ENCODE measurements at regions not wholly inside any gene's neighbourhood (a gene's known extent, or its start where the extent isn't known, plus 50 kb on each side); places are given as distances from the start of the nearest gene placed in this dataset.

- ChIA-PET POLR2A (no interaction called here), CTCF (no interaction called here)
- no peak for ATAC-seq
- H3K27ac ChIP-seq (ENCODE audit: low read length): no peak overlapping the region
- BruUV-seq (replicated peaks): no TSS peak
- no peak overlapping the region for H3K4me3 ChIP-seq (ENCODE audit: low read depth in 2 of 2, low read length in 2 of 2)
- in situ Hi-C loops (cut with HindIII; ENCODE audit: low pct_unique_long_range_greater_than_20kb, low sequenced_read_pairs) (no loop called here), intact Hi-C loops (cut with micrococcal nuclease; ENCODE audit: unreplicated experiment) (no loop called here)
- no peaks in the 10 kb centered on the region for H3K36me3 ChIP-seq (ENCODE audit: control insufficient read depth, insufficient read depth, low read length)
- no peaks in the 10 kb centered on the region for H3K27me3 ChIP-seq (ENCODE audit: control insufficient read depth, insufficient read depth, low read length)
- no peaks in the 10 kb centered on the region for H3K4me1 ChIP-seq (ENCODE audit: control insufficient read depth, insufficient read depth, low read length)
- DNase-seq (ENCODE audit: low read depth, low spot score): no peak
- H3K9me3 ChIP-seq (ENCODE audit: control insufficient read depth, insufficient read depth, low read depth, low read length): no peaks in the 10 kb centered on the region
- no peak for TF ChIP-seq SIN3A (IDR thresholded peaks at IDR 0.05; ENCODE audit: borderline replicate concordance, insufficient read depth, low read depth, low read length)
- TF ChIP-seq POLR2AphosphoS5 (IDR thresholded peaks at IDR 0.05; ENCODE audit: low read depth, low read length): no peak
- TF ChIP-seq CTCF (IDR thresholded peaks at IDR 0.05): no peak
- no peak for TF ChIP-seq TCF7L2 (IDR thresholded peaks at IDR 0.05; ENCODE audit: low read depth, low read length)
- TF ChIP-seq, protein P1, sequence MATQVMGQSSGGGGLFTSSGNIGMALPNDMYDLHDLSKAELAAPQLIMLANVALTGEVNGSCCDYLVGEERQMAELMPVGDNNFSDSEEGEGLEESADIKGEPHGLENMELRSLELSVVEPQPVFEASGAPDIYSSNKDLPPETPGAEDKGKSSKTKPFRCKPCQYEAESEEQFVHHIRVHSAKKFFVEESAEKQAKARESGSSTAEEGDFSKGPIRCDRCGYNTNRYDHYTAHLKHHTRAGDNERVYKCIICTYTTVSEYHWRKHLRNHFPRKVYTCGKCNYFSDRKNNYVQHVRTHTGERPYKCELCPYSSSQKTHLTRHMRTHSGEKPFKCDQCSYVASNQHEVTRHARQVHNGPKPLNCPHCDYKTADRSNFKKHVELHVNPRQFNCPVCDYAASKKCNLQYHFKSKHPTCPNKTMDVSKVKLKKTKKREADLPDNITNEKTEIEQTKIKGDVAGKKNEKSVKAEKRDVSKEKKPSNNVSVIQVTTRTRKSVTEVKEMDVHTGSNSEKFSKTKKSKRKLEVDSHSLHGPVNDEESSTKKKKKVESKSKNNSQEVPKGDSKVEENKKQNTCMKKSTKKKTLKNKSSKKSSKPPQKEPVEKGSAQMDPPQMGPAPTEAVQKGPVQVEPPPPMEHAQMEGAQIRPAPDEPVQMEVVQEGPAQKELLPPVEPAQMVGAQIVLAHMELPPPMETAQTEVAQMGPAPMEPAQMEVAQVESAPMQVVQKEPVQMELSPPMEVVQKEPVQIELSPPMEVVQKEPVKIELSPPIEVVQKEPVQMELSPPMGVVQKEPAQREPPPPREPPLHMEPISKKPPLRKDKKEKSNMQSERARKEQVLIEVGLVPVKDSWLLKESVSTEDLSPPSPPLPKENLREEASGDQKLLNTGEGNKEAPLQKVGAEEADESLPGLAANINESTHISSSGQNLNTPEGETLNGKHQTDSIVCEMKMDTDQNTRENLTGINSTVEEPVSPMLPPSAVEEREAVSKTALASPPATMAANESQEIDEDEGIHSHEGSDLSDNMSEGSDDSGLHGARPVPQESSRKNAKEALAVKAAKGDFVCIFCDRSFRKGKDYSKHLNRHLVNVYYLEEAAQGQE (IDR thresholded peaks at IDR 0.05; ENCODE audit: insufficient read depth in 1 of 2, low read depth in 2 of 2, low read length in 1 of 2): no peak
Measured at GRCh38 chr2:22838461-22838860, 546.5 kb upstream of the KLHL29 start.

DNA sequence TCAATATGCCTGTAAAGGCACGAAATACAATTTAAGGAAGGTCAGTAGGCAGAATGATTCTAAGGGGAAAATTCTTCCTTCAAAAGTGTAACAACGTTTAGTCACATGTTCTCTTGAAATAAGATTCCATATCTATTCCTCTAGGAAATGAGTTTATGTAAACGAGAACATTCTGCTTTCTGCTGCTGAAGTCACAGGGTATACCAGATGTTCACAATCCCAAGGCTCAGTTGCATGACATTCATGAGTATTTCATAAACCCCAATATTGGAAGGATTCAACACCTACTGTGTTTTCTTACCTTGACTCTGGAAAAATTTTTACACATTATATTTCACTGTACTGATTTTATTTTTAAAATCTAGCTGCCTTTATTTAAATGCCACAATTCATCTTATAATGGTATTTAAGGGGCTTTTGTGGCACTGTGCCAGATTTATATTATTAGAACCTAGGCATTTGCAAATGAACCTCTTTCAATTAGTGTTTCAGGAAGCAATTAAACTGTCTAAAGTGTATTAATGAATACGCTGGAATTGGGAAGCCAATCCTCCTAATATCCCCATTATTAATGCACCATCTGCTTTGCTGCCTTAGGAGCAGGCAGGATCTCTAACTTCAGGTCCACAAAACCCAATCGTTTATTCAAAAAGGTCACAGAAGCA is 542.6 kb upstream of the KLHL29 start:
- BruUV-seq (replicated peaks): no TSS peak
- no peak for ATAC-seq

More for the DNA sequence above, 542.6 kb upstream of the KLHL29 start:
- H3K4me1 ChIP-seq (ENCODE audit: control insufficient read depth, insufficient read depth, low read length): no peaks in the 10 kb centered on the region
- no peaks in the 10 kb centered on the region for H3K27me3 ChIP-seq (ENCODE audit: control insufficient read depth, insufficient read depth, low read length)
- ChIA-PET POLR2A (no interaction called here), CTCF (no interaction called here)
- no peaks in the 10 kb centered on the region for H3K36me3 ChIP-seq (ENCODE audit: control insufficient read depth, insufficient read depth, low read length)
- TF ChIP-seq POLR2AphosphoS5 (IDR thresholded peaks at IDR 0.05; ENCODE audit: low read depth, low read length): no peak
- TF ChIP-seq, protein P1 (IDR thresholded peaks at IDR 0.05; ENCODE audit: insufficient read depth in 1 of 2, low read depth in 2 of 2, low read length in 1 of 2): no peak
- no peak for TF ChIP-seq TCF7L2 (IDR thresholded peaks at IDR 0.05; ENCODE audit: low read depth, low read length)
- no peak for TF ChIP-seq SIN3A (IDR thresholded peaks at IDR 0.05; ENCODE audit: borderline replicate concordance, insufficient read depth, low read depth, low read length)
- no peak for TF ChIP-seq CTCF (IDR thresholded peaks at IDR 0.05)
- no peaks in the 10 kb centered on the region for H3K9me3 ChIP-seq (ENCODE audit: control insufficient read depth, insufficient read depth, low read depth, low read length)
- no peak overlapping the region for H3K27ac ChIP-seq (ENCODE audit: low read length)
- H3K4me3 ChIP-seq (ENCODE audit: low read depth in 2 of 2, low read length in 2 of 2): no peak overlapping the region
- in situ Hi-C loops (cut with HindIII; ENCODE audit: low pct_unique_long_range_greater_than_20kb, low sequenced_read_pairs) (no loop called here), intact Hi-C loops (cut with micrococcal nuclease; ENCODE audit: unreplicated experiment) (no loop called here)
- no peak for DNase-seq (ENCODE audit: low read depth, low spot score)

All from Panc1 (cell line).